ENCODE measurements at regions not wholly inside any gene's neighbourhood (a gene's known extent, or its start where the extent isn't known, plus 50 kb on each side); places are given as distances from the start of the nearest gene placed in this dataset.
"Not testable (repeated sequence)": the region's sequence is repeated elsewhere in the genome, so short reads cannot be mapped to it uniquely, and the experiment has no call there.

- TF ChIP-seq CTCF (IDR thresholded peaks at IDR 0.05; ENCODE audit: unreplicated experiment) = no peak
- Mint-ChIP-seq H3K36me3 (ENCODE audit: insufficient read depth) (peaks cover 1% of the 10 kb centered on the region), H3K27ac (no peak overlapping the region), H3K4me1 (ENCODE audit: low read depth) (peaks cover 6% of the 10 kb centered on the region), H3K27me3 (no peaks in the 10 kb centered on the region), H3K9me3 (ENCODE audit: low read depth) (peaks cover 3% of the 10 kb centered on the region), H3K4me3 (ENCODE audit: low read depth) (no peak overlapping the region)
- no peak for DNase-seq (ENCODE audit: low spot score, unreplicated experiment)
These were observed 200.2 kb downstream of the ENC1 start for GRCh38 chr5:74440341-74440740.

- H3K9me3 Mint-ChIP-seq (ENCODE audit: low read depth); H3K27ac Mint-ChIP-seq; H3K4me3 Mint-ChIP-seq (ENCODE audit: low read depth); H3K27me3 Mint-ChIP-seq; H3K36me3 Mint-ChIP-seq (ENCODE audit: insufficient read depth); DNase-seq (ENCODE audit: low spot score, unreplicated experiment): not testable (repeated sequence)
- H3K4me1 Mint-ChIP-seq (ENCODE audit: low read depth) = peaks cover 14% of the 10 kb centered on the region
These were observed 202.7 kb downstream of the ENC1 start for GRCh38 chr5:74437870-74438269.

GRCh38 chr5:74433896-74434829 is 206.4 kb downstream of the ENC1 start:
- H3K36me3 Mint-ChIP-seq (ENCODE audit: insufficient read depth) = peaks cover 1% of the 10 kb centered on the region
- H3K27ac Mint-ChIP-seq = no peak overlapping the region
- DNase-seq (ENCODE audit: low spot score, unreplicated experiment) = no peak
- peaks cover 8% of the 10 kb centered on the region for H3K4me1 Mint-ChIP-seq (ENCODE audit: low read depth)
- H3K4me3 Mint-ChIP-seq (ENCODE audit: low read depth) = no peak overlapping the region
- peaks cover 8% of the 10 kb centered on the region for H3K9me3 Mint-ChIP-seq (ENCODE audit: low read depth)
- peaks cover 3% of the 10 kb centered on the region for H3K27me3 Mint-ChIP-seq
- no peak for TF ChIP-seq CTCF (IDR thresholded peaks at IDR 0.05; ENCODE audit: unreplicated experiment)

GRCh38 chr5:74433255-74433895 is 207.2 kb downstream of the ENC1 start:
- Mint-ChIP-seq H3K36me3 (ENCODE audit: insufficient read depth) (peaks cover 1% of the 10 kb centered on the region), H3K4me3 (ENCODE audit: low read depth) (no peak overlapping the region), H3K27ac (no peak overlapping the region), H3K9me3 (ENCODE audit: low read depth) (peaks cover 8% of the 10 kb centered on the region), H3K27me3 (peaks cover 3% of the 10 kb centered on the region), H3K4me1 (ENCODE audit: low read depth) (peaks cover 8% of the 10 kb centered on the region)
- DNase-seq (ENCODE audit: low spot score, unreplicated experiment) = no peak
- TF ChIP-seq CTCF (IDR thresholded peaks at IDR 0.05; ENCODE audit: unreplicated experiment) = no peak

GRCh38 chr5:74432721-74433120 is 207.8 kb downstream of the ENC1 start:
- Mint-ChIP-seq H3K27ac (no peak overlapping the region), H3K36me3 (ENCODE audit: insufficient read depth) (peaks cover 1% of the 10 kb centered on the region), H3K4me3 (ENCODE audit: low read depth) (no peak overlapping the region), H3K27me3 (peaks cover 3% of the 10 kb centered on the region), H3K4me1 (ENCODE audit: low read depth) (peaks cover 8% of the 10 kb centered on the region), H3K9me3 (ENCODE audit: low read depth) (peaks cover 8% of the 10 kb centered on the region)
- DNase-seq (ENCODE audit: low spot score, unreplicated experiment) = no peak
- TF ChIP-seq CTCF (IDR thresholded peaks at IDR 0.05; ENCODE audit: unreplicated experiment) = no peak
